HG02840 (cell line): ENCODE measurements at regions not wholly inside any gene's neighbourhood (a gene's known extent, or its start where the extent isn't known, plus 50 kb on each side); places are given as distances from the start of the nearest gene placed in this dataset.
"Not testable (repeated sequence)": the region's sequence is repeated elsewhere in the genome, so short reads cannot be mapped to it uniquely, and the experiment has no call there.

Experiments used
- ATAC-seq: cut with Tn5 transposase; IDR thresholded peaks from one replicate; pipeline ENCODE4 v1.9.1; 2021; ENCODE audit warnings: mild to moderate bottlenecking, moderate library complexity, moderate number of reproducible peaks; ENCODE audit not compliant: unreplicated experiment, low FRiP score

- no peak for ATAC-seq
These were observed 135.7 kb upstream of the ATXN7L3B start for GRCh38 chr12:74401966-74402365.

DNA sequence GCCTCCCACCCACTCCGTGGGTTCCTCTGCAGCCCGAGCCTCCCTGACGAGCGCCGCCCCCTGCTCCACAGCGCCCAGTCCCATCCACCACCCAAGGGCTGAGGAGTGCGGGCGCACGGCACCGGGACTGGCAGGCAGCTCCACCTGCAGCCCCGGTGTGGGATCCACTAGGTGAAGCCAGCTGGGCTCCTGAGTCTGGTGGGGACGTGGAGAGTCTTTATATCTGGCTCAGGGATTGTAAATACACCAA lies 134.5 kb upstream of the ATXN7L3B start:
- not testable (repeated sequence) for ATAC-seq

GRCh38 chr12:74408601-74409166 lies 129.0 kb upstream of the ATXN7L3B start:
- ATAC-seq: no peak

- no peak for ATAC-seq
These were observed 124.9 kb upstream of the ATXN7L3B start for GRCh38 chr12:74412606-74413230.

DNA sequence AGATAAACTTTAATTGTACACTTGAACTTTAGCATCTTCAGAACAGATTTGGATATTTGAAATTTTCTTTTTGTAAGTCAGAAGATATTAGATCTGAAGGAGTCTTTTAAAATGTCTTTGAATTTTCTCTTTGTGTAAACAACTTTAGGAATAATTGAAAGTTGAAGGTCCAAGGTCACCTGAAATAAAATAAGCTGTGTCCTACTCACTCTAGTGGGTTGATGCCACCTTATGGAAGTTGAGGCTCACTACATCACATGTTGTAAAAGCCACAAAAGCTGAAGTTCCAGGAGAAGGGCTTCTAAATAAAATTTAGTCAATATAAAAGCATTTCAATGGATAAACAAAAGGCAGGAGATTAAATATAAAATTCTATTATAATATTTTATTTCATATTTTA lies 122.0 kb upstream of the ATXN7L3B start:
- ATAC-seq: no peak

DNA sequence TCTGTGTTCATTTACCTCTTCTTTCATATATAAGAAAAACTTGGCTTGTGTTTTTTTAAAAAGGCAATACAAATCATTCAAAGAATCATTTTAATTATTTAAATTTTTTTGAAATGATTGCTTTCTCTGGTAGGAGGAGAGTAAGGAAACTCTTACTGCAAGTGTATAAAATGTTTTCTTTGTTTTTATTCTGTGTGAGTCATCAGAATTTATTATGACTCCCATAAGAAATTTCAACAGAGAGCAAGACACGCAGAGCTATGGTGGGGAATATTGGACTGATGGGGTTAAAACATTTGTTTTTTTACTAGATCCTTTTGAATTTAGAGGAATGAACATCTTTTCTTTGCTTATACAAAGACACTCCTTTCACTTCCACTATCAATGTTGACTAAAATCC lies 119.1 kb upstream of the ATXN7L3B start:
- ATAC-seq: no peak

DNA sequence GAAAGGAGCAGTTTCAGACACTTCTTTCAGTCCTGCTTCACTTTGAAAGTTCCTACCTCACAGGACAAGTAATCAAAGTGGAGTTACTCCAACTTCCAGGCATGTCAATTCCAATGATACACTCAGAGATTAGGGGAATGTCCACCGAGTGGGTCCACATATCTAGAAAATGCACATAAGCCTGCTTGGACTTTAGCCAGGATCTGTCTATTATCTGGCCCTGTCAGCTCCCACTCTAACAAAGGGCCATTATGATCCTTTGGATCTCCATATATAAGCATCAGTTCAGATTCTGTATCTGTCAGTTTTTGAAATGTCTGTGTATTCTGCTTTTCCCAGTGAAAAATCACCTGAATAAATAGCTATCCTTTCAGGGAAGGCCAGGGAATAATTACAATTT lies 112.9 kb upstream of the ATXN7L3B start:
- ATAC-seq: no peak

DNA sequence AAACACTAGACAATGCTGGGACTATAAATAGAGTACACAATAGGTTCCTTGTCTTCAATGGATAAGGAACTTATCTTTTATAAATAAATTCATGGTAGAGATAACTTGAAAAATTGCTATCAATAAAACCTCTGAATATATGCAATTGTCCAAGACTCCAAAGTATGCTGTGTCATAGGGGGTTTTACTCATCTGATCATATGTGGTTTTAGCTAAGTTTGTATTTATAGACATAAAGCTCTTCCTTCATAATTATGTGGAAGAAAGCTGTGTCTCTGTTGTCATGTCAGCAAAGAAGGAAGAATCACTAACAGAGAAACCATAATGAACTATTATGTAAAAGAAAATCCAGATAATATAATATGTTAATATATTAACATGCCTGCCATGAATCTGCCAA lies 111.5 kb upstream of the ATXN7L3B start:
- no peak for ATAC-seq

- ATAC-seq: no peak
These were observed 108.1 kb upstream of the ATXN7L3B start for GRCh38 chr12:74429535-74429934.

- ATAC-seq: no peak
These were observed 105.8 kb upstream of the ATXN7L3B start for GRCh38 chr12:74431801-74432200.

DNA sequence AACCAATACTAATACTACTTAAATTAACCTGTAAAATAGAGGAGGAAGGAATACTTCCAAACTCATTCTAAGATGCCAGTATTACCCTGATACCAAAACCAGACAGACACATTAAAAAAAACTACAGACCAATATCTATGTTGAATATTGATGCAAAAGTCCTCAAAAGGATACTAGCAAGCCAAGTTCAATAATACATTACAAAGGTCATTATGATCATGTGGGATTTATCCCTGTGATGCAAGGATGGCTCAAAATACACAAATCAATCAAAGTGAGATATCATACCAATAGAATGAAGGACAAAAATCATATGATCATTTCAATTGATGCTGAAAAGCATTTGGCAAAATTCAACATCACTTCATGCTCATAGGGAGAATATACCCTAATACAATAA lies 97.2 kb upstream of the ATXN7L3B start:
- no peak for ATAC-seq

DNA sequence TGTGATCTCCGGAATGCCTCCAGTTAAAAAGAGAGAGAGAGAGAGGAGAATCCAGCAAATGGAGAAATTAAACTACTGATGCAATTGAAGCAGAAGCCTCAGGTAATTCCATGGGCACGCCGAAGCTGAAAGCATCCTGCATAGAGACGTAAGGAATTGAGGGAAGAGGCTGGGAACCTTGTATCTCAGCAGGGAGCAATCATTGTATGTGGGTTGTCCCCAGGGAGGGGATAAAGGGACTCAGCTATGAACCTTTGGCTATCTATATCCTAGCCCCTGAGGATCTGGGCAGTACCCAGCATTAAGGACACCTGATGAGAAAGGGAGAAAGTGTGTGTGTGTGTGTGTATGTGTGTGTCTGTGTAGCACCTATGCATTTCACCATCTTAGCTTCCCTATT lies 95.8 kb upstream of the ATXN7L3B start:
- no peak for ATAC-seq

- no peak for ATAC-seq
These were observed 91.2 kb upstream of the ATXN7L3B start for GRCh38 chr12:74446466-74446865.

- no peak for ATAC-seq
These were observed 87.8 kb upstream of the ATXN7L3B start for GRCh38 chr12:74449872-74450271.

- no peak for ATAC-seq
These were observed 83.5 kb upstream of the ATXN7L3B start for GRCh38 chr12:74454109-74454508.

DNA sequence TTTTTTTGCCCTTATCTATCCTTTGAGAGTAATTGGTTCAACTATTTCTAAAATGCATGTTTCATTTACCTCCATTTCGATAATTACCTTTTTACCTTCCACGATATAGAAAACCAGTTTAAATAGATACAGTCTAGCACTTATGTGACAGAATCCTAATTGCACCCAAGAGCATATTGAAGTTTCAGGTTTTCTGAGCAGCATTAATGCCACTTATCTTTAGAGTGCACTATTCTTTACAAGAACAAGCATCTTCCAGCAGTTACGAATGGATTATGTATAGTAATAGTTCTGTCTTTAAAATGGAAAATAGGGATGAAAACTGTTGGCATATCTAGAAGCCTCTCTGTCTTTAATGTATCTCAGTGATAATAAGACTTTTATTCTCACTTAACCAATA lies 82.2 kb upstream of the ATXN7L3B start:
- no peak for ATAC-seq

DNA sequence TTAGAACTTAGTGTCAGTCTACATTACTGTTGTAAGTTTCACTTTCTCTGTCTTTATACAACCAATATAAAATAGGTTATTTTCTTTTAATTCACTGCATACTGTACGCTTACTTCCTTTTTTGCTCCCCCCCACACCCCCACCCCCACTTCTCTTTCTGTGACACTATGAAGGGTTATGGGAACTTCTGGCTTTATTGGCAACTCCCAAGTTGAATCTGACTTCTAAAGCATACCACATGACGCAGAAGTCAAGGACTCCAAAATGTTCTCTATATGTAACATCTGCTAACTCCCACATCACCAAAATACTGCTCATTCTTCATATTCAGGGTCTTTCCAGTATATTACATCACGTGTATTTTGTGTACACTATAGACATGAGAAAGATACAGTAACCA lies 81.2 kb upstream of the ATXN7L3B start:
- ATAC-seq: no peak

DNA sequence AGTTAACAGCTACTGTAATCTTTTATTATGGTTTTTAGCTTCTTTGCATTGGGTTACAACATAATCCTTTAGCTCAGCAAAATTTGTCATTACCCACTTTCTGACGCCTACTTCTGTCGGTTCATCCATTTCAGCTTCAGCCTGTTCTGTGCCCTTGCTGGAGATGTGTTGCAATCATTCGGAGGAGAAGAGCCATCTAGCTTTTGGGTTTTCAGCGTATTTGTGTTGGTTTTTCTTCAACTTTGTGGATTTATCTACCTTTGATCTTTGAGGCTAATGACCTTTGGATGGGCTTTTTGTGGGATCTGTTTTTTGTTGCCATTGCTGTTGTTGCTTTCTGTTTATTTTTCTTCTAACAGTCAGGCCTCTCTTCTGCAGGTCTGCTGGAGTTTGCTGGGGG lies 69.2 kb upstream of the ATXN7L3B start:
- ATAC-seq: no peak

GRCh38 chr12:74476234-74476633 lies 61.4 kb upstream of the ATXN7L3B start:
- no peak for ATAC-seq

GRCh38 chr12:74481078-74481477 lies 56.6 kb upstream of the ATXN7L3B start:
- ATAC-seq: no peak

DNA sequence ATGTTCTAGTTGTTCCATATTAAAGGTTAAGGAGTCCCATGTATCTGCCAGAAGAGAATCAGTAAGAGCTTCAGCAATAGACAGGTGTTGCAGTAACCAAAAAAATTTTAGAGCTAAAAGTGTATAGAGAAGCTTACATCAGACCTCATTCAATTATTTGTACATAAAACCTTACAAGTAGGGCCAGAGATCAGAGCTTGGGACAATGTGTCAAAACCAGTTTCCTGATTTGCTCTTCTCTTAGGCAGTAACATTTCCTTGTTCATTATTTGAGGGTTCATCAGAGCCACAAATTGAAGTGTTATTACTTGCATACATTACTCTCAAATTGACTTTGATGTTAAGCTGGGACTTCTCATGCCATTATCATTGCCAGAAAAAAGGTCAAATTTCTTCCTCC lies 55.5 kb upstream of the ATXN7L3B start:
- ATAC-seq: no peak

GRCh38 chr12:74483057-74483456 lies 54.6 kb upstream of the ATXN7L3B start:
- no peak for ATAC-seq
